Body of pancreas (tissue), 4 donors: ENCODE measurements at regions not wholly inside any gene's neighbourhood (a gene's known extent, or its start where the extent isn't known, plus 50 kb on each side); places are given as distances from the start of the nearest gene placed in this dataset.

Source experiments
- CTCF ChIP-seq, 7 experiments: fragments of 450-650 bp in 4 of 7; fragments of 200-600 bp in 3 of 7; sonication (generic) in 3 of 7; IDR thresholded peaks; one replicate each; pipeline ENCODE4 v1.5.1; 2016 to 2019; ENCODE audit warnings: antibody characterized with exemption in 7 of 7
- POLR2A ChIP-seq, 3 donors: fragments of 450-650 bp; IDR thresholded peaks; one replicate each; pipeline ENCODE4 v1.6.1; 2016; ENCODE audit warnings: antibody characterized with exemption in 3 of 3, mild to moderate bottlenecking in 2 of 3

GRCh38 chr7:84829719-84830118 is 357.1 kb downstream of the SEMA3D start:
- TF ChIP-seq CTCF (IDR thresholded peaks at IDR 0.05) (no peak), POLR2A (IDR thresholded peaks at IDR 0.05) (no peak)
